SH-SY5Y (cell line): ENCODE measurements at regions not wholly inside any gene's neighbourhood (a gene's known extent, or its start where the extent isn't known, plus 50 kb on each side); places are given as distances from the start of the nearest gene placed in this dataset.

Experiments used
- GATA2 ChIP-seq: IDR thresholded peaks from 2 replicates; pipeline ENCODE4 v1.6.1; 2011; ENCODE audit warnings: mild to moderate bottlenecking, low read depth, low read length
- GATA3 ChIP-seq: IDR thresholded peaks from 2 replicates; pipeline ENCODE4 v1.6.1; 2011; ENCODE audit warnings: low read depth, mild to moderate bottlenecking, low read length, moderate library complexity

DNA sequence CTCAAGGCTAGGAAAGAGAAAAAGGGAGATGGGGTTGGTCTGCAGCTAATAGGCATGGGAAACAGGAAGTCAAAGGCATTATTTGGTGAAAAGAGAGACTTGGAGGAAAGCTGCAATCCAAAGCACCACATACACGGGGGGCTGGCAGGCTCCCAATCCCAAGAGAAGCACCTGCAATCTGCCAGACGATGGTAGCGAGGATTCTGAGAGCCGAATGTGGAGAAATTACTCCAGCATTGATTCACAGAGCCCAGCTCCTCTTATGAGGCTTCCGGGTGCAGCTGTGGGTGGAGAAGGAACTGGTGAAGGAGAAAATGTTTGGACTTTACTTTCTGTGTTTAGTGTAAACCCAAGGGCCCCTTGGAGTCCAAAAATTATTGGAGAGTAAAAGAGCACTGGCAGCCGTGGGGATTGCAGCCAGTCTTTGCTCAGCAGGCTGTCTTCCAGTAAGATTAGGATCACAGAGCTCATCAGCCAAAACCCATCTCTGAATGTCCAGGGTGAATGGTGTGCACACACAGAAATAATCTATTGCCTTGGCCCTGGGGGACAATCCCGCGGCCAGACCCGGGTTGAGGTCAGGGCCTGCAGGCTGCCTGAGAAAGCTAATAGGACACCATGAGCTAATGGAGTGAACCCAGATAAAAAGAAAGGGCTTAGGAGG lies 197.6 kb downstream of the KIT start:
- peak; percentile 17; the same call in 1 of the 2 replicates for TF ChIP-seq GATA2
- TF ChIP-seq GATA3: no peak
